ENCODE measurements at regions not wholly inside any gene's neighbourhood (a gene's known extent, or its start where the extent isn't known, plus 50 kb on each side); places are given as distances from the start of the nearest gene placed in this dataset.

DNA sequence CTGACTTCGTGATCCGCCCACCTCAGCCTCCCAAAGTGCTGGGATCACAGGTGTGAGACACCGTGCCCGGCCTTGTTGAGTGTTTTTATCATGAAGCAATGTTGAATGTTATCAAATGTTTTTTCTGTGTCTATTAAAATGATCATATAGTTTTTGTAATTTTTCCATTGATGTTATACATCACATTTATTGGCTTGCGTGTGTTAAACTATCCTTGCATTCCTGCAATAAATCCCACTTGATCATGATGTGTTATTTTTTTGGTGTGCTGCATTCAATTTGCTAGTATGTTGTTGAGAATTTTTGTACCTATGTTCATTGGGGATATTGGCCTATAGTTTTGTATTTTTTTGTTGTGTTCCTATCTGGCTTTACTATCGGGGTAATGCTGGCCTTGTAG, 113.1 kb upstream of the PARD3B start:
- H3K4me1 Mint-ChIP-seq (ENCODE audit: low read depth, unreplicated experiment), result no peaks in the 10 kb centered on the region
- no peak overlapping the region for H3K27ac Mint-ChIP-seq (ENCODE audit: unreplicated experiment)
- TF ChIP-seq CTCF (IDR thresholded peaks at IDR 0.05; ENCODE audit: unreplicated experiment), result no peak
- no peak for DNase-seq
- no peaks in the 10 kb centered on the region for H3K36me3 Mint-ChIP-seq (ENCODE audit: insufficient read depth, unreplicated experiment)
- no TSS peak for BruUV-seq (replicated peaks)
- CTCF ChIA-PET, result no interaction called here
- H3K27me3 Mint-ChIP-seq (ENCODE audit: unreplicated experiment), result no peaks in the 10 kb centered on the region
- no peak overlapping the region for H3K4me3 Mint-ChIP-seq (ENCODE audit: low read depth, unreplicated experiment)
- intact Hi-C loops (cut with micrococcal nuclease; ENCODE audit: unreplicated experiment), result no loop called here
- peaks cover 4% of the 10 kb centered on the region for H3K9me3 Mint-ChIP-seq (ENCODE audit: low read depth, unreplicated experiment)

DNA sequence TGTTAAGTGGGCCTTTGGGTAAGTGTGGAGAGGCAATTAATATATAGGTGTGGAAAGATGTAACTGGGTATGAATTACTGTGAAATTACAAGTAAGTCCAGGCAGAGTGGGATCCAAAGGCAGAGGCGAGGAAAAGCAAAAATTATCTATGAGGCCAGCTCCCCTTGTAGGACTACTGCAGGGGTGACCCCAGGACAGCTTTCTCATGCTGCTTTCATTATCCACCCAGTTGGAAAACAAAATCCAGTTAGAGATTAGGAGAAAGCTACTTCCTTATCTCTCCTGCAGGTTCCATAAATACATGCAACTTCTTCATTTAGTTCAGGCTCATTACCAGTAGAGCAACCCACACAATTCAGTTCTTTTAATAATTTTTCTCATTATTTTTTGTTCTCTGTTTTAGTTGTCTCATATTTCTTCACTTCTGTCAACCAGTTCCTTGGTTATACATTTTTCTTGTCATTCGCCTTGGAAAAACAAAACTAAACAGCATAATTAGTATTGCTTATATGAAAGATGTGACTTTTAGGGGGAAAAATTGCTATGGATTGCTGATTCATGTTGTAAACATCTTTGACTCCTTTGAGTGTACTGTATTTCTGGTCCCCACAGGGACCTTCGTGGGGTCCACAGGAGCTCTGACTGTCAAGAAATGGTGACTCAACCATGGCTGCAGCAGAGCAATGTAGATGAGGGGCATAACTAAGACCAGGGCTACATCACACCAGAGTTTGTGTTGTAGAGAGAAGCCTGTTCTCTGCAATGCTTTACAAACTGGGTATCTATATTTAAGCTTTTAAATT, 110.4 kb upstream of the PARD3B start:
- Mint-ChIP-seq H3K27ac (ENCODE audit: unreplicated experiment) (no peak overlapping the region), H3K27me3 (ENCODE audit: unreplicated experiment) (no peaks in the 10 kb centered on the region), H3K36me3 (ENCODE audit: insufficient read depth, unreplicated experiment) (no peaks in the 10 kb centered on the region), H3K9me3 (ENCODE audit: low read depth, unreplicated experiment) (peaks cover 4% of the 10 kb centered on the region), H3K4me3 (ENCODE audit: low read depth, unreplicated experiment) (no peak overlapping the region), H3K4me1 (ENCODE audit: low read depth, unreplicated experiment) (no peaks in the 10 kb centered on the region)
- TF ChIP-seq CTCF (IDR thresholded peaks at IDR 0.05; ENCODE audit: unreplicated experiment), result no peak
- no TSS peak for BruUV-seq (replicated peaks)
- DNase-seq, result no peak
- intact Hi-C loops (cut with micrococcal nuclease; ENCODE audit: unreplicated experiment), result no loop called here
- CTCF ChIA-PET, result interaction anchor here (0.6 kb wide), 1 partner anchor 71 kb away, joined by 3 read pairs; no protein-coding TSS in a partner anchor

- Mint-ChIP-seq H3K36me3 (ENCODE audit: insufficient read depth, unreplicated experiment) (no peaks in the 10 kb centered on the region), H3K4me1 (ENCODE audit: low read depth, unreplicated experiment) (no peaks in the 10 kb centered on the region), H3K9me3 (ENCODE audit: low read depth, unreplicated experiment) (peaks cover 4% of the 10 kb centered on the region), H3K27ac (ENCODE audit: unreplicated experiment) (no peak overlapping the region), H3K27me3 (ENCODE audit: unreplicated experiment) (no peaks in the 10 kb centered on the region), H3K4me3 (ENCODE audit: low read depth, unreplicated experiment) (no peak overlapping the region)
- TF ChIP-seq CTCF (IDR thresholded peaks at IDR 0.05; ENCODE audit: unreplicated experiment), result no peak
- CTCF ChIA-PET, result no interaction called here
- no peak for DNase-seq
- no TSS peak for BruUV-seq (replicated peaks)
- intact Hi-C loops (cut with micrococcal nuclease; ENCODE audit: unreplicated experiment), result no loop called here
Observed at GRCh38 chr2:204436230-204436629, 109.0 kb upstream of the PARD3B start.

GRCh38 chr2:204437408-204437807, 107.9 kb upstream of the PARD3B start:
- no peaks in the 10 kb centered on the region for H3K4me1 Mint-ChIP-seq (ENCODE audit: low read depth, unreplicated experiment)
- CTCF ChIA-PET, result no interaction called here
- no peak overlapping the region for H3K4me3 Mint-ChIP-seq (ENCODE audit: low read depth, unreplicated experiment)
- no peak overlapping the region for H3K27ac Mint-ChIP-seq (ENCODE audit: unreplicated experiment)
- H3K36me3 Mint-ChIP-seq (ENCODE audit: insufficient read depth, unreplicated experiment), result no peaks in the 10 kb centered on the region
- no TSS peak for BruUV-seq (replicated peaks)
- peaks cover under 1% of the 10 kb centered on the region for H3K27me3 Mint-ChIP-seq (ENCODE audit: unreplicated experiment)
- TF ChIP-seq CTCF (IDR thresholded peaks at IDR 0.05; ENCODE audit: unreplicated experiment), result no peak
- intact Hi-C loops (cut with micrococcal nuclease; ENCODE audit: unreplicated experiment), result no loop called here
- DNase-seq, result no peak
- H3K9me3 Mint-ChIP-seq (ENCODE audit: low read depth, unreplicated experiment), result peaks cover 4% of the 10 kb centered on the region
